ENCODE measurements at regions not wholly inside any gene's neighbourhood (a gene's known extent, or its start where the extent isn't known, plus 50 kb on each side); places are given as distances from the start of the nearest gene placed in this dataset.

DNA sequence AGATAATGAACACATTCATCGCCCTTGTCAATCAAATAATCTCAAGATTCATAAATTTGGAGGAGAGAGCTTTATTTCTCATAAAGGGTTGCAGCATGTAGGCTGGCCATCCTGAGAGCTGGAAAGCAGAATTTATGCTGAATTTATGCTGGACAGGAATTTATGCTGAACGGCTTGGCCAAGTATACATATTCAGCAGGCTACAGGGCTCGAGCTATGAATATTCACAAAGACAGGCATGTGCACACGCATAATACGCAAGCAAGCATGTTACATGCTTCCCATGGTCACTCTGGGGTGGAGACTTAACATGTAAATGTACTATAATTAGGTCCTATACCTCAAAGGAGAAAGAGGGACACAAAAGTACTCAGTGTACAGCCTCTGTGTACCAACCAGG is 618.8 kb downstream of the METTL4 start:
- no peak overlapping the region for H3K4me3 ChIP-seq (ENCODE audit: low read depth, low read length)
- no peak for DNase-seq
- TF ChIP-seq, protein P1, sequence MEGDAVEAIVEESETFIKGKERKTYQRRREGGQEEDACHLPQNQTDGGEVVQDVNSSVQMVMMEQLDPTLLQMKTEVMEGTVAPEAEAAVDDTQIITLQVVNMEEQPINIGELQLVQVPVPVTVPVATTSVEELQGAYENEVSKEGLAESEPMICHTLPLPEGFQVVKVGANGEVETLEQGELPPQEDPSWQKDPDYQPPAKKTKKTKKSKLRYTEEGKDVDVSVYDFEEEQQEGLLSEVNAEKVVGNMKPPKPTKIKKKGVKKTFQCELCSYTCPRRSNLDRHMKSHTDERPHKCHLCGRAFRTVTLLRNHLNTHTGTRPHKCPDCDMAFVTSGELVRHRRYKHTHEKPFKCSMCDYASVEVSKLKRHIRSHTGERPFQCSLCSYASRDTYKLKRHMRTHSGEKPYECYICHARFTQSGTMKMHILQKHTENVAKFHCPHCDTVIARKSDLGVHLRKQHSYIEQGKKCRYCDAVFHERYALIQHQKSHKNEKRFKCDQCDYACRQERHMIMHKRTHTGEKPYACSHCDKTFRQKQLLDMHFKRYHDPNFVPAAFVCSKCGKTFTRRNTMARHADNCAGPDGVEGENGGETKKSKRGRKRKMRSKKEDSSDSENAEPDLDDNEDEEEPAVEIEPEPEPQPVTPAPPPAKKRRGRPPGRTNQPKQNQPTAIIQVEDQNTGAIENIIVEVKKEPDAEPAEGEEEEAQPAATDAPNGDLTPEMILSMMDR (IDR thresholded peaks at IDR 0.05; ENCODE audit: low read depth, low read length), result no peak

DNA sequence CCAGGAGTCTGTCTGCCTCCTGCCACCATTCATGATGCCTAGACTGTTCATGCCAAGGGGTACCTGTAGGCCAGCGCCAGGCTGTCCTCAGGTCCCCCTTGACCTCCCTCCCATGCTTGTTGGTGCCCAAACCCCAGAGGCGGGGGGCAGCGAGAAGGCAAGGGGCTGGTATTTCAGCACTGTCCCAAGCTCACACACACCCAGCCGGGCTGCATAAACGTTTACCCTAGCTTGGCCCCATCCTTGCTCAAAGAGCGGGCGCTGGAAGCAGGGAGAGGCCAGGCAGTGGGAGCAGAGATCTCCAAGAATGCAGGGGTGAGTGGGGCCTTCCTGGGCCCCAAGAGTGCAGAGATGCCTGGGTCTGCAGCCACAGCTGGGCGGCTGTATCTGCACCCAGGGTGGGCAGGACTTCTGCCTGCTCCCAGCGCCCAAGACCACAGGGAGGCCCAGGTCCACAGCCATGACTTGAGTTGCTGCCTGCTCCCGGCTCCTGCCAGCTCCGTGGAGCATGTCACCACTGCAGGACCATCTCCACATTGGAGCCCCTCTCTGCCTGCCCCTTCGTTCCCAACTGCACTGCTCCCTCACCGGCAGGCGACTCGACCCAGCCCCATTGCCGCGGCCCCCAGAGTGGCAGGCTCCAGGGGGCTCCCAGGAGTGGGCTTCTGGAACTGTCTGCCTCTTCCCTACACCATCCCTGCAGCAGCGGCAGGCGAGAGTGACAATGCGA is 616.6 kb downstream of the METTL4 start:
- H3K36me3 ChIP-seq, result no peaks in the 10 kb centered on the region
- H3K9me3 ChIP-seq (ENCODE audit: severe bottlenecking), result no peaks in the 10 kb centered on the region
- no peak overlapping the region for H3K4me3 ChIP-seq (ENCODE audit: low read depth, low read length)
- no peaks in the 10 kb centered on the region for H3K27me3 ChIP-seq (ENCODE audit: insufficient read depth, low read depth, severe bottlenecking)
- TF ChIP-seq, protein P1 (IDR thresholded peaks at IDR 0.05; ENCODE audit: low read depth, low read length), result no peak
- no peak overlapping the region for H3K27ac ChIP-seq
- DNase-seq, result no peak

More for the DNA sequence above, 618.8 kb downstream of the METTL4 start:
- Histone ChIP-seq H3K27me3 (ENCODE audit: insufficient read depth, low read depth, severe bottlenecking) (no peaks in the 10 kb centered on the region), H3K9me3 (ENCODE audit: severe bottlenecking) (no peaks in the 10 kb centered on the region), H3K27ac (no peak overlapping the region), H3K36me3 (no peaks in the 10 kb centered on the region)

DNA sequence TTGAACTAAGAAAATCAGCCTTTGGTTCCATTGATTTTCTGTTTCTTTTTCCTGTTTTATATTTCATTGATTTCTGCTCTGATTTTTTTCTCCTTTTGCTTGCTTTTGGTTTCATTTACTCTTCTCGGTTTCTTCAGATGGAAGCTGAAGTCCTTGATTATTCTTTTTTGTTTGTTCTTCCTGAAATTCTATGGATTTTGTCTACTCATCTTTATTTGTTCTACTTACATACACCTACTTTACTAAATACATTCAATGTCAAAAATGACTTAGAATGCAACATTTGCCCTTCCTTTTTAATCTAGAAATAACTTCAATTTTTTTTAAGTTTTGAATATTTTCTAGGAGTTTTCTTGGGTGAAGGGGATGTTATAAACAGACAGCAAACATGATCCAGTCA is 612.5 kb downstream of the METTL4 start:
- TF ChIP-seq, protein P1 (IDR thresholded peaks at IDR 0.05; ENCODE audit: low read depth, low read length), result no peak
- Histone ChIP-seq H3K27me3 (ENCODE audit: insufficient read depth, low read depth, severe bottlenecking) (no peaks in the 10 kb centered on the region), H3K36me3 (no peaks in the 10 kb centered on the region), H3K27ac (no peak overlapping the region), H3K4me3 (ENCODE audit: low read depth, low read length) (no peak overlapping the region), H3K9me3 (ENCODE audit: severe bottlenecking) (no peaks in the 10 kb centered on the region)
- no peak for DNase-seq

DNA sequence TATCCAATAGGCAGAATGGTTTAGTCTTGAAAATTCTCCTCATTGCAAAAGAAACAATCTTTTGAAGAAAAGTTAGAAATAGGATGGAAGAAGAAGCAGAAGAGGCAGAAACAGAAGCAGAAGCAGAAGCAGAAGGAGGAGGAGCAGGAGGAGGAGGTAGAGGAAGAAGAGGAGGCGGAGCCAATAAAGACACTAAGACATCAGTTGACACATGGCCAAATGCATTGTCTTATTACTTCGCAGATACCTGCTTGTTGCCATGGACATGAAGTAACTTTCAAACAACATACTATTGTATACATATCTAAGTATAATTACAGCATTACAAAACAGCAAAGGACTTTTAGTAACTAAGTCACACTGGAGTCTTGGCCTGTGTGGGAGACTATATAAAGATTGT is 606.3 kb downstream of the METTL4 start:
- H3K4me3 ChIP-seq (ENCODE audit: low read depth, low read length), result no peak overlapping the region
- DNase-seq, result no peak

DNA sequence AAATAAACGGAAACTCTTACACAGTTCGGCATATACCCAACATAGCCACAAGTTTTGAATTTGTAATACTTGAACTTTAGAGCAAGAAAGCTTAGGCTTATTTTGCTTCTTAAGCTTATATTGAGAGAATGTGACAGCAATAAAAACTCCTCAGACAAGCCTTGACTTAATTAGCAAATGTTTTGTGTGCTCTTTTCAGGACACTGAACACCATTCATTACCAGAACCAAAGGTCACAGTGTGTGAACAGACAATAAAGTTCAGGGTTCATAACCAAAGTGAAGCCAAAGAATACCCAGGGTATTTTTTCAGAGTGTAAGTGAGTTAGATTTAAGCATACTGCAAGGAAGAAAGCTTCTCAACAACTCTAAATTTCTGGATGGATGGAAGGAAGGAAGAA is 605.8 kb downstream of the METTL4 start:
- H3K36me3 ChIP-seq, result no peaks in the 10 kb centered on the region
- TF ChIP-seq, protein P1 (IDR thresholded peaks at IDR 0.05; ENCODE audit: low read depth, low read length), result no peak
- DNase-seq, result no peak
- H3K9me3 ChIP-seq (ENCODE audit: severe bottlenecking), result no peaks in the 10 kb centered on the region
- no peak overlapping the region for H3K27ac ChIP-seq
- no peaks in the 10 kb centered on the region for H3K27me3 ChIP-seq (ENCODE audit: insufficient read depth, low read depth, severe bottlenecking)
- H3K4me3 ChIP-seq (ENCODE audit: low read depth, low read length), result no peak overlapping the region

More for the DNA sequence above, 606.3 kb downstream of the METTL4 start:
- no peak overlapping the region for H3K27ac ChIP-seq
- H3K9me3 ChIP-seq (ENCODE audit: severe bottlenecking), result no peaks in the 10 kb centered on the region
- no peaks in the 10 kb centered on the region for H3K27me3 ChIP-seq (ENCODE audit: insufficient read depth, low read depth, severe bottlenecking)
- TF ChIP-seq, protein P1 (IDR thresholded peaks at IDR 0.05; ENCODE audit: low read depth, low read length), result no peak
- H3K36me3 ChIP-seq, result no peaks in the 10 kb centered on the region
